ENCODE measurements at regions not wholly inside any gene's neighbourhood (a gene's known extent, or its start where the extent isn't known, plus 50 kb on each side); places are given as distances from the start of the nearest gene placed in this dataset.
"Not testable (repeated sequence)": the region's sequence is repeated elsewhere in the genome, so short reads cannot be mapped to it uniquely, and the experiment has no call there.

GRCh38 chr17:20668868-20669267 lies 89.3 kb downstream of the CDRT15L2 start:
- CTCF ChIA-PET; H3K27me3 Mint-ChIP-seq; POLR2A ChIA-PET; H3K4me3 ChIP-seq (ENCODE audit: low read length); H3K36me3 ChIP-seq (ENCODE audit: insufficient read depth, low read length); H3K27ac ChIP-seq (ENCODE audit: low read depth in 1 of 2, low read length in 2 of 2); H3K9me3 ChIP-seq (ENCODE audit: control insufficient read depth in 1 of 2, insufficient read depth in 1 of 2, low read length in 2 of 2); H3K4me1 Mint-ChIP-seq (ENCODE audit: low read depth); ATAC-seq (ENCODE audit: poor library complexity); H3K4me3 Mint-ChIP-seq; H3K36me3 Mint-ChIP-seq (ENCODE audit: low read depth); H3K4me1 ChIP-seq (ENCODE audit: insufficient read depth, low read length); H3K27me3 ChIP-seq (ENCODE audit: control insufficient read depth in 1 of 2, insufficient read depth in 2 of 2, low read length in 2 of 2); DNase-seq; intact Hi-C loops (cut with DNase I, micrococcal nuclease); H3K27ac Mint-ChIP-seq; H3K9me3 Mint-ChIP-seq: not testable (repeated sequence)

GRCh38 chr17:20670506-20670905 lies 91.0 kb downstream of the CDRT15L2 start:
- H3K4me1 ChIP-seq (ENCODE audit: insufficient read depth, low read length); H3K36me3 ChIP-seq (ENCODE audit: insufficient read depth, low read length); H3K9me3 Mint-ChIP-seq; CTCF ChIA-PET; H3K27me3 ChIP-seq (ENCODE audit: control insufficient read depth in 1 of 2, insufficient read depth in 2 of 2, low read length in 2 of 2); POLR2A ChIA-PET; H3K27ac Mint-ChIP-seq; DNase-seq; H3K27ac ChIP-seq (ENCODE audit: low read depth in 1 of 2, low read length in 2 of 2); H3K36me3 Mint-ChIP-seq (ENCODE audit: low read depth); intact Hi-C loops (cut with DNase I, micrococcal nuclease); H3K4me1 Mint-ChIP-seq (ENCODE audit: low read depth); H3K4me3 Mint-ChIP-seq; H3K9me3 ChIP-seq (ENCODE audit: control insufficient read depth in 1 of 2, insufficient read depth in 1 of 2, low read length in 2 of 2); H3K27me3 Mint-ChIP-seq; H3K4me3 ChIP-seq (ENCODE audit: low read length); ATAC-seq (ENCODE audit: poor library complexity): not testable (repeated sequence)

- intact Hi-C loops (cut with DNase I, micrococcal nuclease); H3K4me1 Mint-ChIP-seq (ENCODE audit: low read depth): not testable (repeated sequence)
Observed at GRCh38 chr17:20674374-20674773, 94.8 kb downstream of the CDRT15L2 start.

GRCh38 chr17:20675707-20676106 lies 96.2 kb downstream of the CDRT15L2 start:
- H3K9me3 Mint-ChIP-seq; H3K36me3 Mint-ChIP-seq (ENCODE audit: low read depth); POLR2A ChIA-PET; H3K4me1 ChIP-seq (ENCODE audit: insufficient read depth, low read length); H3K27me3 Mint-ChIP-seq; DNase-seq; ATAC-seq (ENCODE audit: poor library complexity); H3K4me1 Mint-ChIP-seq (ENCODE audit: low read depth); CTCF ChIA-PET; H3K4me3 ChIP-seq (ENCODE audit: low read length); H3K27ac ChIP-seq (ENCODE audit: low read depth in 1 of 2, low read length in 2 of 2); H3K36me3 ChIP-seq (ENCODE audit: insufficient read depth, low read length); H3K27ac Mint-ChIP-seq; intact Hi-C loops (cut with DNase I, micrococcal nuclease); H3K9me3 ChIP-seq (ENCODE audit: control insufficient read depth in 1 of 2, insufficient read depth in 1 of 2, low read length in 2 of 2); H3K27me3 ChIP-seq (ENCODE audit: control insufficient read depth in 1 of 2, insufficient read depth in 2 of 2, low read length in 2 of 2); H3K4me3 Mint-ChIP-seq: not testable (repeated sequence)

More at GRCh38 chr17:20674374-20674773, 94.8 kb downstream of the CDRT15L2 start:
- H3K4me1 ChIP-seq (ENCODE audit: insufficient read depth, low read length); H3K9me3 ChIP-seq (ENCODE audit: control insufficient read depth in 1 of 2, insufficient read depth in 1 of 2, low read length in 2 of 2); DNase-seq; H3K9me3 Mint-ChIP-seq; POLR2A ChIA-PET; H3K27ac Mint-ChIP-seq; H3K27ac ChIP-seq (ENCODE audit: low read depth in 1 of 2, low read length in 2 of 2); H3K36me3 Mint-ChIP-seq (ENCODE audit: low read depth); CTCF ChIA-PET; H3K4me3 ChIP-seq (ENCODE audit: low read length); H3K27me3 Mint-ChIP-seq; H3K36me3 ChIP-seq (ENCODE audit: insufficient read depth, low read length); ATAC-seq (ENCODE audit: poor library complexity); H3K4me3 Mint-ChIP-seq; H3K27me3 ChIP-seq (ENCODE audit: control insufficient read depth in 1 of 2, insufficient read depth in 2 of 2, low read length in 2 of 2): not testable (repeated sequence)

GRCh38 chr17:20676656-20677055 lies 97.1 kb downstream of the CDRT15L2 start:
- DNase-seq; CTCF ChIA-PET; H3K27me3 Mint-ChIP-seq; H3K4me3 ChIP-seq (ENCODE audit: low read length); POLR2A ChIA-PET; H3K36me3 Mint-ChIP-seq (ENCODE audit: low read depth); H3K27ac ChIP-seq (ENCODE audit: low read depth in 1 of 2, low read length in 2 of 2); intact Hi-C loops (cut with DNase I, micrococcal nuclease); H3K4me3 Mint-ChIP-seq; H3K27me3 ChIP-seq (ENCODE audit: control insufficient read depth in 1 of 2, insufficient read depth in 2 of 2, low read length in 2 of 2); H3K4me1 ChIP-seq (ENCODE audit: insufficient read depth, low read length); H3K27ac Mint-ChIP-seq; H3K4me1 Mint-ChIP-seq (ENCODE audit: low read depth); H3K36me3 ChIP-seq (ENCODE audit: insufficient read depth, low read length); H3K9me3 ChIP-seq (ENCODE audit: control insufficient read depth in 1 of 2, insufficient read depth in 1 of 2, low read length in 2 of 2); H3K9me3 Mint-ChIP-seq; ATAC-seq (ENCODE audit: poor library complexity): not testable (repeated sequence)

- H3K4me1 ChIP-seq (ENCODE audit: insufficient read depth, low read length); H3K4me3 Mint-ChIP-seq; H3K36me3 Mint-ChIP-seq (ENCODE audit: low read depth); H3K27me3 Mint-ChIP-seq; H3K36me3 ChIP-seq (ENCODE audit: insufficient read depth, low read length); intact Hi-C loops (cut with DNase I, micrococcal nuclease); DNase-seq; CTCF ChIA-PET; POLR2A ChIA-PET; H3K9me3 Mint-ChIP-seq; H3K4me3 ChIP-seq (ENCODE audit: low read length); H3K4me1 Mint-ChIP-seq (ENCODE audit: low read depth); ATAC-seq (ENCODE audit: poor library complexity); H3K27ac ChIP-seq (ENCODE audit: low read depth in 1 of 2, low read length in 2 of 2); H3K27me3 ChIP-seq (ENCODE audit: control insufficient read depth in 1 of 2, insufficient read depth in 2 of 2, low read length in 2 of 2); H3K9me3 ChIP-seq (ENCODE audit: control insufficient read depth in 1 of 2, insufficient read depth in 1 of 2, low read length in 2 of 2); H3K27ac Mint-ChIP-seq: not testable (repeated sequence)
Observed at GRCh38 chr17:20677469-20677868, 97.9 kb downstream of the CDRT15L2 start.

- ATAC-seq (ENCODE audit: poor library complexity); POLR2A ChIA-PET; H3K4me3 ChIP-seq (ENCODE audit: low read length); H3K27me3 Mint-ChIP-seq; H3K9me3 Mint-ChIP-seq; CTCF ChIA-PET; H3K27me3 ChIP-seq (ENCODE audit: control insufficient read depth in 1 of 2, insufficient read depth in 2 of 2, low read length in 2 of 2); H3K9me3 ChIP-seq (ENCODE audit: control insufficient read depth in 1 of 2, insufficient read depth in 1 of 2, low read length in 2 of 2); DNase-seq; H3K4me1 ChIP-seq (ENCODE audit: insufficient read depth, low read length); intact Hi-C loops (cut with DNase I, micrococcal nuclease); H3K36me3 ChIP-seq (ENCODE audit: insufficient read depth, low read length); H3K36me3 Mint-ChIP-seq (ENCODE audit: low read depth); H3K27ac ChIP-seq (ENCODE audit: low read depth in 1 of 2, low read length in 2 of 2); H3K27ac Mint-ChIP-seq; H3K4me1 Mint-ChIP-seq (ENCODE audit: low read depth); H3K4me3 Mint-ChIP-seq: not testable (repeated sequence)
Observed at GRCh38 chr17:20678424-20678823, 98.9 kb downstream of the CDRT15L2 start.

Measured in CD4-positive, alpha-beta T cell (primary cell).